HG03354 (cell line): ENCODE measurements at regions not wholly inside any gene's neighbourhood (a gene's known extent, or its start where the extent isn't known, plus 50 kb on each side); places are given as distances from the start of the nearest gene placed in this dataset.

Experiments
- ATAC-seq: cut with Tn5 transposase; IDR thresholded peaks from one replicate; pipeline ENCODE4 v1.9.1; 2021; ENCODE audit warnings: mild to moderate bottlenecking; ENCODE audit not compliant: unreplicated experiment, poor library complexity, severe bottlenecking

DNA sequence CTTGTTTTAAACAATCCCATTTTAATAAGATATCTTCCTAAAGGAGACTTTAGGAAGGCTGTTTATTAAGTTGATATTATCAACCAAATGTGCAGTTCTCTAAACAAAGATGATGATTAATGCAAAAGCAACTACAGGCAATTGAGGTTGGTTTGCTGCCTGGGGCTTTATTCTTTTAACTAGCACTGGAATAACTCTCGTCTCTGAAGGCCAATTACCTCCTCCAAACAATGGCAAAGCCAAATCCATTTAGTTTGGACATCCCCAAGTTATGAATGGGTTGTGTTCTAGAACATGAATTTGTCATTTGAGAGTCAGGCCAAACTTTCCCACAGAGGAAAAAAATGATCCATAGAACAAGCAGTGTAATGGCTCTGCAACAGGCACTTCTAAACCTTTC is 114.1 kb downstream of the SLC16A9 start:
- no peak for ATAC-seq

DNA sequence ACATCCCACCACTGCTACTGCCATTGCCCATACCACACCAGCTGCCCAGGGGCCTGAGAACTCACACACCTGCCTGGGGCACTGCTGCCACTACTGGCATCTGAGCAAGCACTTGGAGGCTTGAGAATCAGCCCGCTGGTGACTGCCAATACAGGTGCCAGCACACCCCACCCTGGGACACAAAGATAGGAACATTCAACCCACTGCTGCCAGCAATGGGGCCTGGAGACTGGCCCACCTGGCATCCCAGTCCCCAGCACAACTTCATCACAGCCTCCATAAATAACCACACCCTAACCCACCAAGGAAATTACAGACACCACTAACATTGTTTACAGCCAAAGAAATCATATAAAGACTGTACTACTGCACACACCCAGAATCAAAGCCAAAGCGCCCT is 115.9 kb downstream of the SLC16A9 start:
- no peak for ATAC-seq

DNA sequence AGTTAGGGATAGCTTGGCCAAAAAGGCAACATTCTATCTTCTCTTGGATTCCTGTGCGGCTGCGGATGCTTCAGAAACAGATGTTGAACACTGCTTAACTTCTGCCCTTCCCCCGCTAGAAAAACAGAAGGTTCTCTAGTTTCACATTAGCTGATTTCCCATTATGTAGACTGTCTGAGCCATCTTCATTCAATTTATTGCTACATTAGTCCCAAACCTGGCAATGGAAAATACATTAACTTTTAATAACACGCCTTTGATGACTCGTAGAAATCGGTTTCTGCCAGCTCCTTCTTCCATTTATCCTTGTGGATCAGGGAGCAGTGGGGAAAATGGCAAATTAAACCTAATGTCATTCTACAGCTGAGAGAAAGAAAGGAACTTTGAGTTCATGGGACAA is 119.9 kb downstream of the SLC16A9 start:
- no peak for ATAC-seq

DNA sequence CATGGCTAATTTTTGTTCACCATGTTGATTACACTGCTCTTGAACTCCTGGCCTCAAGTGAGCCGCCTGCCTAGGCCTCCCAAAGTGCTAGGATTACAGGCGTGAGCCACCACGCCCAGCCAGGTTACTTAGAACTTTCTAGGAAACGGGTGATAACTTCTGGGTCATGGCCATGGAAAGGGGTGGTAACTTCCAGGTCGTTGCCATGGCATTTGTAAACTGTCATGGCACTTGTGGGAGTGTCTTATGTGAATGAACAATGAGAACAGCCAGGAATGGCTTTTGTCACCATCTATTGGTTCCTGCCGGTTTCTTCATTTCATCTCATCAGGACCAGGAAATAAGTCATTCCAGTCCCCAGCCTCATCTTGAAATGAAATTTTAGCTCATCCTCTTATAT is 120.9 kb downstream of the SLC16A9 start:
- ATAC-seq: no peak

DNA sequence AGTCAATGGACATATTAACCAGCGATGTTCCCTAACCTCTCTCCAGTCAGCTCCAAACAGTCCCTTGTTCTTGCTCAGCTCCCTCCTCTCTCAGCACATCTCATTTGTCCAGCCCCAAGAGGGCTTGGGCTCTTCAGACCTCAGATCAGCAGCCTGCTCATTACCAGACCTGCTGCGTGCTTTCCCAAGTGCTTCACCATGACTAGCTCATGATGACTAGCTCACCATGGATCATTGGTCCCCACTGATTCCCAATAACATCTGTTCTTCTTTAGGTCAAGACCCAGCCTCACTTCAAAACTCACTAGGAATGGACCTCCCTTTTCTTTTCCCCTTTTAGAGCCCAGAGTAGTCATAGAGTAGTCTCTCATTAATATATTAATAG is 121.9 kb downstream of the SLC16A9 start:
- no peak for ATAC-seq

DNA sequence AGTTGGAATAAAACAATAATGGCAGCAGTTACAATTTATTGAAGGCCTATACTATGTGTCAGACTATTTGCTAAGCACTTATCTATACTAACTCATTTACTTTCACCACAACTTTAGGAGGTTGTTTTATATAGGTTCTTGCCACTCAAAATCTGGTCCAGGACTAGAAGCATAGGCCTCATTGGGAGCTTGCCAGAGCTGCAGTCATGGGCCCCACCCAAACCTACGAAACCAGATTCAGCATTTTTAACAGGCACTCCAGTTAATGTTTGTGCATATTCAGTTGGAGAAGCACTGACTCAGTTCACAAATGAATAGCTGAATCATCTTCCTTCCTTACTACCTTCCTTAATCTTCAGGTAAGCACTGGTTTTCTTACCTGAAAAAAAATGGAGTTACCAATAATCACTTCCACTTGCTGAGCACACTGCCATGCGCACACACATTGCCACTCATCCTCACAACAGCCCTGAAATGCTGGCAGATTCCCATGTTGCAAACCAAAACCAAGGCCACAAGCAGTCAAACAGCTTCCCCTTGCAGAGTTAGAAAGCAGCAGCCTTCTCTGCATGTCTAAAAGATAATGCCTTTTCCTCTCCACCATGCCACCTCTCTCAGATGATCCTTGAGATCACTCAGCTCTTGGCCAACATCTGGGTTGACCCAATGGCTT is 122.4 kb downstream of the SLC16A9 start:
- no peak for ATAC-seq

DNA sequence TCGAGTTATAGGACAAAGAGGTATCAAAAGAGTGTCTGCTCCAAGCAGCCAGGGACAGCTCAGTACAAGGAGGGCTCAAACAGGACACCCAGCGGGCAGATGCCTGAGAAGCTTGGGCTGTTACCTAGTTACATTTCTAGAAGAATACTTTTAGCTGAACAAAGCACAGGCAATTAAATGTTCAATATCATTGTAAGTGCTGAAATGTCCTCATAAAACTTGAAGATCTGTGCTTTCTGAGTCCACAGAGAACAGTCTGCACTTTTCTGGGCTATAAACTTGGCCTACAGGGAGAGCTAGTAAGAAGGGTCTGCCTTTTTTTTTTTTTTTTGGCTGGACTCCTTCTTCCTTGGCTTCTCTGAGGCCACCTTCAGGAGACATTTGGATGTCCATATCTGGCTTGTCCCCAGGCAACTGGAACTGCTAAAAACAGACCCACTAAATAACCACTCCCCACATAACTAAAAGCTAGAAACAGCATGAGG is 123.2 kb downstream of the SLC16A9 start:
- ATAC-seq: no peak

DNA sequence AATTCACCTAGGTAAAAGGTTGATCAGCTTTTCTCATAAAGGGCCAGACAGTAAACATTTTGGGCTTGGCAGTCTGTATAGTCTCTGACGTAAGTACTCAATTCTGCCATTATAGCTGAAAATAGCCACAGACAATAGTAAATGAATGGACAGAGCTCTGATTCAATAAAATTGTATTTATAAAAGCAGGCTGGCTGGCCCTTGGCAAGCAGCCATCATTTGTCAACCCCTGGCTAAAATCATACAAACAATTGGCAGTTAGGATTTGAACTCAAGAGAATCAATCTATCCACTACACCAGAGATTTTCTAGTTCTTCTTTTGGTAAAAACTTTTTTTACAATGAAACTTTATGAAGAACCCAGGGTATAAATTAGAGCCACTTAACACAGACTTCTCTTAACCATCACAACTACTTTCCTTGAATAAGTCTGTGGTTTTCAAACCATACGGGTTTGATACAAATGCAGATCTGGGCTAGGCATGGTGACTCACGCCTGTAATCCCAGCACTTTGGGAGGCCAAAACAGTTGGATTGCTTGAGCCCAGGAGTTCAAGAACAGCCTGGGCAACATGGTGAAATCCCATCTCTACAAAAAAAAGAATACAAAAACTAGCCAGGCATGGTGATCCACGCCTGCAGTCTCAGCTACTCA is 124.5 kb downstream of the SLC16A9 start:
- ATAC-seq: no peak

DNA sequence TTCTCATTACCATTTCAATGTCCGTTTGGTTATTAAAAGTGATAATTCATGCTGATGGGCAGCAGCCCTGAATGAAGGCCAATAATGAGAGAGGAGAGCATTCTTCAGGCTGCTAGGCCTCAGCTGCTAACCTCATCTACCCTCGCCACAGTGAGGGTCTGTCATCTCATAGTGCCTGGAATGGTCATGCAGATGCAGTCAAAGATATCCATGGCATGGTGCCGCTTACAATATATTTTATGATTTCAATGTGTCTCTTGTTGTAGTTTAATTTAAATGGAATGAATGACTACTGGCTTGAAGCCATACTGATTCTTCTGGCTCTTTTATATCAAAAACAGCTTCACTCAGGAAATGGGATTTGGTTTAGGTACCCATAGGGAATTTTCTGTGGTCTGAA is 126.9 kb downstream of the SLC16A9 start:
- ATAC-seq: no peak

DNA sequence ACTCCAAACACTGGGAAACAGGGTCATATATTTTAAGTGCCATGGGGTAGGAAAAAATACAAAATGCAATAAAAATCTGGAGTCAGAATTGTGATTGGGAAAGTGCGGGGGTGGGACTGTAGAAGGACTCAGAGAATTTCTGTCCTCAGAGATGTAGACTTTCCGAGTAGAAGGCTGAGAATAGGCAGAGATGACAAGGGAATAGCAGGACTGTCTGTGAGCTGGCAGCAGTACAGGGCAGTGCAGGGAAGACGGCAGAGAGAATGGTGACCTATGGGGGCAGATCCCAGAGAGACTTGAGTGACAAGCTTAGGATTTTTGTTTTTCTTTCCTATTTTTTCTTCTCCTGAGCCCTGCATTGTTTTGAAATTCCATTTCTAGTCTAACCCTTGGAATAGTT is 127.6 kb downstream of the SLC16A9 start:
- no peak for ATAC-seq

DNA sequence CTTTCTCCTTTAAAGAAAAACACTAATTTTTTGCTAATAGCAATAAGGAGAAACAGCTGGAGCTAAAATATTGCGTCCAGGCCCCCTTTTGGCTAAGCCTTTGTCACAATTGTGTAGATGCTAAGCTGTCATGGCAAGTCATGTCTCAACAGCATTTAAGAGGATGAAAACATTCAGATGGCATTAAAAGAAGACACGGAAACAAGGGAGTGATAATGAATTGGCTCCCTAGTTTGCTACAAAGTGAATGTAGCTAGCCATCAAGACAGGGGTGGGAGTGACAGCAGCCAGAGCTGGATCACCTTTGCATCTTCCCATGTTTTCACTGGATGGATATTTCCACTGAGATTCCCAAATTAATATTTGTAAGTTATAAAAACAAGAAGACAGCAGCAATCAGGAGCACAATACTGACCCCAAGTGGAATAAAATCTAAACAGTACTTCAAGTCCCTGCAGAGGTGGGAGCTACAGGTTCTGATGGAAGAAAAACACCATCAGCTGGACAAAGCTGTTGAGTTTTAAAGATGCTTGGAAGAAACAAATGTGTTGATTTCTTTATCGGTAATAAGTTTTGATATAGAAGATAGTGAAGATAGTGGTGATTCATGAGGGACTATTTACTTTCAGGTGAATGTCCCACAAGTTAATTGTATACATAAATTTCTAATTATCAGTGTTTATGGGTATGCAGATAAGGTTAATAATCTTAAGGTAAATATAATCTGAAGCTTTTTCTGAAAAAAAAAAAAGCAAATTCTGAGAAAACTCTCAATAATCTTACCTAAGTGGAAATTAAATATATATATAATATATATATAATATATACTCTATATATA is 129.4 kb downstream of the SLC16A9 start:
- no peak for ATAC-seq

DNA sequence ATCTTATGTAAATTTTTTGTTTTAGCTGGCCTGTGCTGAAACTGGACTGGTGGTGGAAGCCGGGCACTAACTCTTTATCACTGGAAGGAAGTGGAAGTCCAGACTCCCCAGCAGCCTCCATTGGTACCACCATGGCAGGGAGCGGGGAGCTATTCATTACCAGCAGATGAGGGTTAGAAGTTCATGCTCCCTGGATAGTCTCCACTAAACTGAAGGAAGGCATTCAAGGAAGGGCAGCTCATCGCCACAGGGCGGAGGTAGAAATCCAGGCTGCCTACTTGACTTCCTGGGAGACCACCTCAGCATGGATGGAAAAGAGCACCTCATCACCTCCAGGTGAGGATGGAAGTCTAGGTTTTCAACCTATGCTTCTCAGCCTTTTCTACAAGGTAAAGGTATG is 130.9 kb downstream of the SLC16A9 start:
- ATAC-seq: no peak

DNA sequence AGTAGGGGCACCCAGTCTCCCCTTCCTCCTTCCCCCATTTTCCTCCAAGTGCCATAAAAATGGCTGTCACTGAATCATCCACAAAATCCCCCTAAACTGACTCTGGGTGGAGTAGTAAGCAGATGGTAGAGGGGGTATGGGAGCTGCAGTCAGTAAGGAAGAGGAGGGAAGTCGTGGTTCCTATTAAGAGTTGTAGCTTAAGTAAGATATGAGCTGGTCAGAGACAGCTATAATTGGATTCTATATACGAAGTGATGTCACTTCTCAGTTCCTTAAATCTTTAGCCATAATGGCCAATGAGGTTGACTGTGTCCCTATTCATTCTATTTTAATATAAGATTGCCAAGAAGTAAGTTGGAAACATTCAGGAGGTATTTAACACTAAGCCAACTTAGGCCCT is 131.7 kb downstream of the SLC16A9 start:
- peak; percentile 50 for ATAC-seq

DNA sequence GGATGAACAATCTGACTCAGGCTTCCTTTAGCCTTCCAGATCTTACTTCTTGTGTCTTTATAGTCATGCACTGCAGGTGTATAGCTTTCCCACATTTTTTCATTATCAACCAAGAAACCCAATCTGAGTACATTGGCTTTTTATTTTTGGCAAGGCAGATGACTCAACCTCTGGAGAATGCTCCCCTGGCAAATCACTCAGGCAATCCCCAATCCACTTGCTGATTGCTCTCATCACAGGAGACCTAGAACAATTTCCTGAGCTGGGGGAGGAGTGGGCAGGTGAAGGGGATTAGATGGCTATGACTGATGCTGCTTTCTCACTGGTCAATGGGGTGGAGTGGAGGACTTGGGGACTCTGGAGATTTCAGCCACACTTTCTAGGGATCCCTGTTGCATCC is 134.4 kb downstream of the SLC16A9 start:
- no peak for ATAC-seq

DNA sequence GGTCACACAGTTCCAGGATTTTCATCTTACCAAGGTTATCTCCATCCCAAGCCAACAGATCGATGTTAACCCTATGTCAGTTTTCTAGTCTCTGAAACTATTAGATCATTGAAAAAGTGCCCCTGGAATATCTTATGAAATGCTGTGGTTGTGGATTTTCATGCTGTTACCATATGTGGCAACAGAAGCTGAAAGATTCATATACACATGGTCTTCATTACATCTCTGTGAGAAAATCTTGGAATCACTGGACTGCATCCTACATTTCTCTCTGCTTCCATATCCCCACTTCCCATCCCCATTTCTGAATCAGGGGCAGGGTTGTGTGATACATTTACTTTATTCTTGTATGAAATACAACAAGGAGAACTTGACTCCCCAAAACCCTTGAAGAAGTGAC is 146.1 kb downstream of the SLC16A9 start:
- ATAC-seq: no peak

DNA sequence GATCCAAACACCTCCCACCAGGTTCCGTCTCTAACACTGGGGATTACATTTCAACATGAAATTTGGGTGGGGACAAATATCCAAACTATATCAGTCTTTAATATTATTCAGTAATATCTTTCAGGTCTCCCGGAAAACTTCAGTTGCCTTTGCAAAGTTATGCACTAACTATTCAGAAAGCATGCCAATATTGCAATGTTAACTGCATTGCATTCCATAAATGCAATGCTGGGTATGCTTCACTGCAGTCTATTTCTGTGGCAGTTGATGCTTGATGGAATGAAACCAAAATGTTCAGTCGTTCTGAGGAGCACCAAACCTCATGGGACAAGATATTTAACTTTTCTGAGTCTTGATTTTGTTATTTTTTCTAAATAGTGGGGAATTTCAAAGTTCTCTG is 147.5 kb downstream of the SLC16A9 start:
- ATAC-seq: no peak

DNA sequence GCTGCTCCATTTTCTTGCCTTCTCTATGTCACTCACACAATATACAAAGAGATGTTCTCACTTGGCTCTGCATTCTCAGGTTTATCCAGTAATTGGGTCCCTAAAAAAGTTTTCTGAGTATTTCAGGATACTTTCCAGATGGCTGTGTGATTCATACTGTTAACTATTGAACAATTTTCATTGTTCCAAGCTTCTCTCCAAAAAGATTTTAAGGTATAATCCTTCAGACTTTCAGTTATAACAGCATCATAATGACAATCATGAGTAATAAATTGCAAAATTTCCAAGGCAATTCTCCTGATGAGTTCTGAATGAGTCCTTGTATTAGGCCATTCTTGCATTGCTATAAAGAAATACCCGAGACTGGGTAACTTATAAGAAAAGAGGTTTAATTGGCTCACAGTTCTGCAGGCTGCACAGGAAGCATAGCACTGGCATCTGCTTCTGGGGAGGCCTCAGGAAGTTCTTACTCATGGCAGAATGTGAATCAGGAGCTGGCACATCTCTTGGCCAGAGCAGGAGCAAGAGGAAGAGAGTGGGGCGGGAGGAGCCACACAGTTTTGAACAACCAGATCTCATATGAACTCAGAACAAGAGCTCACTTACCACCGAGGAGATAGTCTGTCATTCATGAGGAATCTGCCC is 148.1 kb downstream of the SLC16A9 start:
- ATAC-seq: no peak

DNA sequence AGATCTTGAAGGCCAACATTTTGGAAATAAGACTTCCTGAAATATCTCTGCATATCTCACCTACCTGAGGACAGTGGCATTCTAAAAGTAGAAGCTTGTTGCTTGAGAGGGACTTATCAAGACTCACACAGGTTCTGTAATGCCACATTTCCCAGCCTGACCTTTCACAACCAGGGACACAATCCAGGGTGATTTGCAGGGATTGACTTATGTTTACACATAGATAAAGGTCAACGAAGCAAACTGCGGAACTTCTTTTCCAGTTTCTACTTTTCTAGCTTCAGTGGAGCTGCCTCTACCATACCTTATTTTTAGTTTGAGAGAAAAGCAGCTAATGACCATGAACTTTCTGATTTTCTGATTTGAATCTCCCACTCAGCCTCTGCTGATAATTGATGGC is 148.7 kb downstream of the SLC16A9 start:
- ATAC-seq: no peak

DNA sequence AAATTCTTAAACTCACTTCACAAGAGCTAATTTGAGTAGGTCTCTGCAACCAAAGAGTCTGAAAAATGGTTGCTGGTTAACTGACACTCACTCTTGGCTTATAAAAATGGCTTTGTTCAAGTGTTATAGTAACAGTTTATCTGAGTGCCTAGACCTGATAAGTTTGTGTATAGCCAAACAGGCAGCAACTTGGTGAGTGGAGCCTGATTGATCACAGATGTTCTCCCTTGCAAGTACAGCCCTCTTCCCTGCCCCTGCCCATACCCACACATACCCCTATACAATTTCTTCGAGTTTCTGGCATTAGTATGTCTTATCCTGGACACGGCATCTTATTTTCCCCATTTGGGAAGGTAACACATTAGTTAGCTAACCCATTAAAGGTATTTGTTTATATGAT is 149.5 kb downstream of the SLC16A9 start:
- no peak for ATAC-seq

DNA sequence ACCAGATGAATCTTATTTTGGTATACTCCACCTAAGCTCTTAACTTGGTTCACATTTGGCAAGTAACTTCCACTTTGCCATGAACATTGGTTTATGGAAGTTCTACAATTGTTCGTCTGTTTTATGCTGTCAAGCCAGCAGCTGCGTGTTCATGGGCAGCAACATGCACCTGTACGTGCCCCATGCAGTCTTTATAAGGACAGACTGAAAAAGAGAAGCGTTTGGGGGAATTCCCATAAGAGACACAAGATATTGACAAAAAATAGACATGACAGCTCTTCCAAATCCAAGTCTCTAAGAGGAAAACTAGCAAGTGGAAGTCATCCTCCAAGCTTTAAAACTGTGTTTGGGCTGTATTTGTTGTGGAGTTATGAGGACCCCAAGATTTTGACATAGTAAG is 151.6 kb downstream of the SLC16A9 start:
- ATAC-seq: no peak
